OCI-LY3 (cell line): ENCODE measurements at regions not wholly inside any gene's neighbourhood (a gene's known extent, or its start where the extent isn't known, plus 50 kb on each side); places are given as distances from the start of the nearest gene placed in this dataset.
"Not testable (repeated sequence)": the region's sequence is repeated elsewhere in the genome, so short reads cannot be mapped to it uniquely, and the experiment has no call there.

Experiments used
- H2AFZ ChIP-seq: fragments of 200-600, 300-600 bp; shearing (Covaris generic); 2 replicates; pipeline ENCODE4 v1.6.0; 2014; ENCODE audit warnings: antibody characterized with exemption, low read depth, low read length
- H3K27ac ChIP-seq: fragments of 200-600, 300-600 bp; sonication (generic); 2 replicates; pipeline ENCODE4 v1.5.1; 2014; ENCODE audit warnings: mild to moderate bottlenecking, low read length, moderate library complexity, mixed read lengths
- H3K27me3 ChIP-seq: fragments of 200-600, 300-600 bp; sonication (generic); 2 replicates; pipeline ENCODE4 v1.6.1; 2014; ENCODE audit warnings: low read depth, low read length, mixed read lengths
- H3K36me3 ChIP-seq: fragments of 200-600, 300-600 bp; sonication (generic); replicated peaks from 2 replicates; pipeline ENCODE3; 2014; ENCODE audit warnings: low read depth, low read length, mixed read lengths
- H3K4me1 ChIP-seq: fragments of 300-600, 200-600 bp; sonication (generic); 2 replicates; pipeline ENCODE4 v1.6.1; 2014; ENCODE audit warnings: low read length, mixed read lengths
- H3K4me2 ChIP-seq: fragments of 200-600, 300-600 bp; sonication (generic); 2 replicates; pipeline ENCODE4 v1.6.1; 2014; ENCODE audit warnings: low read length, mixed read lengths
- H3K4me3 ChIP-seq: fragments of 300-600, 200-600 bp; sonication (generic); 2 replicates; pipeline ENCODE4 v1.5.1; 2014; ENCODE audit warnings: antibody characterized with exemption, mild to moderate bottlenecking, low read length, moderate library complexity
- H3K79me2 ChIP-seq: fragments of 300-600, 200-600 bp; shearing (Covaris generic); 2 replicates; pipeline ENCODE4 v1.6.1; 2014; ENCODE audit warnings: mild to moderate bottlenecking, low read length, mixed read lengths
- H3K9ac ChIP-seq: fragments of 300-600, 200-600 bp; shearing (Covaris generic); 2 replicates; pipeline ENCODE4 v1.6.0; 2014; ENCODE audit warnings: mild to moderate bottlenecking, low read length, moderate library complexity
- H3K9me3 ChIP-seq: fragments of 200-600, 300-600 bp; shearing (Covaris generic); 2 replicates; pipeline ENCODE4 v1.6.1; 2014; ENCODE audit warnings: low read length, mixed read lengths; ENCODE audit not compliant: insufficient read depth
- H4K20me1 ChIP-seq: fragments of 200-600, 300-600 bp; sonication (generic); 2 replicates; pipeline ENCODE4 v1.6.1; 2016; ENCODE audit warnings: low read length, mixed read lengths; ENCODE audit not compliant: insufficient read depth
- CTCF ChIP-seq: fragments of 200-600, 300-600 bp; sonication (generic); IDR thresholded peaks from 2 replicates; pipeline ENCODE4 v1.5.1; 2014; ENCODE audit warnings: antibody characterized with exemption, low read length, low read depth
- EZH2phosphoT487 ChIP-seq: fragments of 200-600 bp; shearing (Covaris generic); IDR thresholded peaks from 2 replicates; pipeline ENCODE4 v1.6.1; 2018; ENCODE audit warnings: antibody characterized with exemption, mixed run types, low read depth

- TF ChIP-seq CTCF: no peak
- no peak for TF ChIP-seq EZH2phosphoT487
- H3K9me3 ChIP-seq: no peaks in the 10 kb centered on the region
- no peak overlapping the region for H3K27ac ChIP-seq
- H3K9ac ChIP-seq: no peak overlapping the region
- H3K36me3 ChIP-seq: no peaks in the 10 kb centered on the region
- no peak overlapping the region for H2AFZ ChIP-seq
- peaks cover 28% of the 10 kb centered on the region; the same call in 1 of the 2 replicates for H3K79me2 ChIP-seq
- H3K4me3 ChIP-seq: no peak overlapping the region
- H3K4me2 ChIP-seq: no peak overlapping the region
- no peaks in the 10 kb centered on the region for H4K20me1 ChIP-seq
- no peaks in the 10 kb centered on the region for H3K27me3 ChIP-seq
- H3K4me1 ChIP-seq: peaks cover 67% of the 10 kb centered on the region
These were observed 371.5 kb upstream of the RGS6 start for GRCh38 chr14:71560751-71561150.

GRCh38 chr14:71563492-71564153 is 368.6 kb upstream of the RGS6 start:
- Histone ChIP-seq H4K20me1 (no peaks in the 10 kb centered on the region), H3K9me3 (no peaks in the 10 kb centered on the region), H3K4me1 (peaks cover 53% of the 10 kb centered on the region), H3K4me2 (peak overlapping the region; percentile 65), H3K36me3 (no peaks in the 10 kb centered on the region), H3K4me3 (peak overlapping the region; percentile 37), H3K27ac (peak overlapping the region; percentile 67), H3K79me2 (peaks cover 8% of the 10 kb centered on the region; the same call in 1 of the 2 replicates), H3K27me3 (no peaks in the 10 kb centered on the region), H3K9ac (peak overlapping the region; percentile 44), H2AFZ (no peak overlapping the region)
- TF ChIP-seq CTCF (no peak), EZH2phosphoT487 (no peak)

GRCh38 chr14:71566276-71566675 is 366.0 kb upstream of the RGS6 start:
- Histone ChIP-seq H3K4me3 (peak overlapping the region; percentile 50), H3K9ac (peak overlapping the region; percentile 46), H3K27me3 (no peaks in the 10 kb centered on the region), H3K79me2 (peaks cover 3% of the 10 kb centered on the region; the same call in 1 of the 2 replicates), H3K36me3 (no peaks in the 10 kb centered on the region), H3K4me2 (peak overlapping the region; percentile 79), H3K4me1 (peaks cover 42% of the 10 kb centered on the region), H2AFZ (no peak overlapping the region), H3K27ac (peak overlapping the region; percentile 65), H3K9me3 (no peaks in the 10 kb centered on the region), H4K20me1 (no peaks in the 10 kb centered on the region)
- TF ChIP-seq EZH2phosphoT487: no peak
- no peak for TF ChIP-seq CTCF

GRCh38 chr14:71567499-71568133 is 364.6 kb upstream of the RGS6 start:
- not testable (repeated sequence) for H3K79me2 ChIP-seq, H3K9me3 ChIP-seq, H4K20me1 ChIP-seq, H2AFZ ChIP-seq, H3K27ac ChIP-seq, H3K4me2 ChIP-seq, H3K9ac ChIP-seq, H3K27me3 ChIP-seq, H3K36me3 ChIP-seq, H3K4me3 ChIP-seq
- H3K4me1 ChIP-seq: peaks cover 41% of the 10 kb centered on the region
